ENCODE measurements at regions not wholly inside any gene's neighbourhood (a gene's known extent, or its start where the extent isn't known, plus 50 kb on each side); places are given as distances from the start of the nearest gene placed in this dataset.
"Not testable (repeated sequence)": the region's sequence is repeated elsewhere in the genome, so short reads cannot be mapped to it uniquely, and the experiment has no call there.

- no peak for DNase-seq (ENCODE audit: low read depth)
These were observed 835.6 kb downstream of the TBC1D32 start for GRCh38 chr6:120498711-120499110.

GRCh38 chr6:120496661-120497060, 837.6 kb downstream of the TBC1D32 start:
- no peak for DNase-seq (ENCODE audit: low read depth)

- no peak for DNase-seq (ENCODE audit: low read depth)
These were observed 840.8 kb downstream of the TBC1D32 start for GRCh38 chr6:120493505-120493904.

GRCh38 chr6:120489941-120490340, 844.3 kb downstream of the TBC1D32 start:
- DNase-seq (ENCODE audit: low read depth), result no peak

- DNase-seq (ENCODE audit: low read depth), result no peak
These were observed 850.1 kb downstream of the TBC1D32 start for GRCh38 chr6:120484146-120484545.

- DNase-seq (ENCODE audit: low read depth), result no peak
These were observed 855.6 kb downstream of the TBC1D32 start for GRCh38 chr6:120478650-120479049.

- DNase-seq (ENCODE audit: low read depth), result no peak
These were observed 860.5 kb downstream of the TBC1D32 start for GRCh38 chr6:120473804-120474203.

- no peak for DNase-seq (ENCODE audit: low read depth)
These were observed 865.8 kb downstream of the TBC1D32 start for GRCh38 chr6:120468486-120468885.

- no peak for DNase-seq (ENCODE audit: low read depth)
These were observed 882.8 kb downstream of the TBC1D32 start for GRCh38 chr6:120451508-120451907.

GRCh38 chr6:120447605-120448004, 886.7 kb downstream of the TBC1D32 start:
- DNase-seq (ENCODE audit: low read depth), result no peak

GRCh38 chr6:120432840-120433239, 901.4 kb downstream of the TBC1D32 start:
- not testable (repeated sequence) for DNase-seq (ENCODE audit: low read depth)

- DNase-seq (ENCODE audit: low read depth), result no peak
These were observed 902.4 kb downstream of the TBC1D32 start for GRCh38 chr6:120431841-120432240.

GRCh38 chr6:120411394-120411793, 922.9 kb downstream of the TBC1D32 start:
- DNase-seq (ENCODE audit: low read depth), result no peak

GRCh38 chr6:120410586-120410985, 923.7 kb downstream of the TBC1D32 start:
- DNase-seq (ENCODE audit: low read depth), result no peak

GRCh38 chr6:120407696-120408095, 926.6 kb downstream of the TBC1D32 start:
- DNase-seq (ENCODE audit: low read depth), result no peak

GRCh38 chr6:120405947-120406346, 928.3 kb downstream of the TBC1D32 start:
- DNase-seq (ENCODE audit: low read depth), result no peak

GRCh38 chr6:120395784-120396183, 938.5 kb downstream of the TBC1D32 start:
- DNase-seq (ENCODE audit: low read depth), result no peak

- DNase-seq (ENCODE audit: low read depth), result no peak
These were observed 939.0 kb downstream of the TBC1D32 start for GRCh38 chr6:120395330-120395729.

GRCh38 chr6:120392941-120393340, 941.3 kb downstream of the TBC1D32 start:
- DNase-seq (ENCODE audit: low read depth), result no peak

- peak; percentile 8 for DNase-seq (ENCODE audit: low read depth)
These were observed 949.6 kb downstream of the TBC1D32 start for GRCh38 chr6:120384671-120385070.

GRCh38 chr6:120383681-120384080, 950.6 kb downstream of the TBC1D32 start:
- no peak for DNase-seq (ENCODE audit: low read depth)

- peak; percentile 32 for DNase-seq (ENCODE audit: low read depth)
These were observed 955.6 kb downstream of the TBC1D32 start for GRCh38 chr6:120378582-120379220.

- no peak for DNase-seq (ENCODE audit: low read depth)
These were observed 961.1 kb downstream of the TBC1D32 start for GRCh38 chr6:120373185-120373584.

GRCh38 chr6:120363429-120363828, 970.9 kb downstream of the TBC1D32 start:
- peak; percentile 33 for DNase-seq (ENCODE audit: low read depth)
